ENCODE measurements at regions not wholly inside any gene's neighbourhood (a gene's known extent, or its start where the extent isn't known, plus 50 kb on each side); places are given as distances from the start of the nearest gene placed in this dataset.

DNA sequence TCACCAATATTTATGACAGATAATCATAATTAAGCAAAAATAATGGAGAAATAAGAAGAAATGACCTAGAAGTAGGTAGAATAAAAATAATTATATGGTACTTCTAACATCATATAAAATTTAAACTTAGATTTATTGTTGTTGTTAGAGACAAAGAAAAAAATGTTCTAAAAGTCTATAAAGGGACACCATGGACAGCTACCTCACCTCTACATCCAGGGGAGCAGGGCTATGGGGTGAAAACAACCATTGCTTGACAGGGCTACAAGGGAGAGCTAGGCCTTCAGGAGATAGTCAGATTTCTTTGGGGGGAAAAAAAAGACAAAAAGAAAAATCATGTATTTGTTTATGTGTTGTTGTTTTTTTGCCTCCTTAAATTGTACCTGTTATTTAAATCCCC lies 841.9 kb downstream of the VGLL3 start:
- intact Hi-C loops (cut with micrococcal nuclease) = no loop called here
- no TSS peak for BruUV-seq (replicated peaks)

DNA sequence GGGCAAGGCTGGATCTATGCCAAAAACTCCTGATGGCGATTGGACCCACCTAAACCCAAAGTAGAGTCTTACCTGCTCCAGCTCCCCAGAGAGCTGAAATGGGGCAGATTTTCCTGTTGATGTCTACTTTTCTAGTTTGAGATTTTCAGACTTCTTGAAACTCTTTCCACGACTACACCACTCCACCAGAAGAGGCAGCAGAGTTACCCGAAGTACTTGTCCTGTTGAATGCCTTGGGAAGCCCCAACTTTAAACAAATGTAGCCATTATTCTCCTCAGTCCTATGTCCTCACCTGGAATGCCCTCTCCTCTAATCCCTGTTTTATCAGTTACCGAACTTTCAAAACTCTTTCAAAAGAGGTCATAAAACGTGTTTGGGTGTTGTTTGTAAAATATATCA lies 843.8 kb downstream of the VGLL3 start:
- TF ChIP-seq, protein P1, sequence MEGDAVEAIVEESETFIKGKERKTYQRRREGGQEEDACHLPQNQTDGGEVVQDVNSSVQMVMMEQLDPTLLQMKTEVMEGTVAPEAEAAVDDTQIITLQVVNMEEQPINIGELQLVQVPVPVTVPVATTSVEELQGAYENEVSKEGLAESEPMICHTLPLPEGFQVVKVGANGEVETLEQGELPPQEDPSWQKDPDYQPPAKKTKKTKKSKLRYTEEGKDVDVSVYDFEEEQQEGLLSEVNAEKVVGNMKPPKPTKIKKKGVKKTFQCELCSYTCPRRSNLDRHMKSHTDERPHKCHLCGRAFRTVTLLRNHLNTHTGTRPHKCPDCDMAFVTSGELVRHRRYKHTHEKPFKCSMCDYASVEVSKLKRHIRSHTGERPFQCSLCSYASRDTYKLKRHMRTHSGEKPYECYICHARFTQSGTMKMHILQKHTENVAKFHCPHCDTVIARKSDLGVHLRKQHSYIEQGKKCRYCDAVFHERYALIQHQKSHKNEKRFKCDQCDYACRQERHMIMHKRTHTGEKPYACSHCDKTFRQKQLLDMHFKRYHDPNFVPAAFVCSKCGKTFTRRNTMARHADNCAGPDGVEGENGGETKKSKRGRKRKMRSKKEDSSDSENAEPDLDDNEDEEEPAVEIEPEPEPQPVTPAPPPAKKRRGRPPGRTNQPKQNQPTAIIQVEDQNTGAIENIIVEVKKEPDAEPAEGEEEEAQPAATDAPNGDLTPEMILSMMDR (conservative IDR thresholded peaks at IDR 0.05; ENCODE audit: low read depth, low read length) = peak; percentile 51
- no peak for TF ChIP-seq EZH2 (IDR thresholded peaks at IDR 0.05; ENCODE audit: low read length, unreplicated experiment)
- no peak; the same call in 1 of the 2 replicates for ATAC-seq

More for the DNA sequence above, 841.9 kb downstream of the VGLL3 start:
- ATAC-seq (no peak), DNase-seq (no peak)
- Histone ChIP-seq H2AFZ (ENCODE audit: low read length) (no peak overlapping the region), H3K4me2 (ENCODE audit: low read length) (no peak overlapping the region), H4K20me1 (ENCODE audit: low read length) (no peaks in the 10 kb centered on the region), H3K4me1 (ENCODE audit: insufficient read depth, low read length) (no peaks in the 10 kb centered on the region), H3K36me3 (ENCODE audit: low read depth, low read length) (no peaks in the 10 kb centered on the region), H3K9me2 (replicated peaks; ENCODE audit: low read length) (no peaks in the 10 kb centered on the region), H3K79me2 (ENCODE audit: low read length) (no peaks in the 10 kb centered on the region), H3K9me3 (ENCODE audit: low read length) (no peaks in the 10 kb centered on the region), H3K27me3 (ENCODE audit: low read length) (no peaks in the 10 kb centered on the region), H3F3A (ENCODE audit: low read length, unreplicated experiment) (no peaks in the 10 kb centered on the region), H3K27ac (ENCODE audit: low read length) (no peak overlapping the region), H3K9ac (ENCODE audit: low read length) (no peak overlapping the region), H3K4me3 (ENCODE audit: low read length) (no peak overlapping the region)
- TF ChIP-seq, protein P1 (conservative IDR thresholded peaks at IDR 0.05; ENCODE audit: low read depth, low read length) = no peak
- TF ChIP-seq EZH2 (IDR thresholded peaks at IDR 0.05; ENCODE audit: low read length, unreplicated experiment) (no peak), EZH2phosphoT487 (IDR thresholded peaks at IDR 0.05; ENCODE audit: borderline replicate concordance, low read length) (no peak)
- CTCF ChIA-PET = no interaction called here
- POLR2A ChIA-PET (ENCODE audit: unreplicated experiment) = no interaction called here

DNA sequence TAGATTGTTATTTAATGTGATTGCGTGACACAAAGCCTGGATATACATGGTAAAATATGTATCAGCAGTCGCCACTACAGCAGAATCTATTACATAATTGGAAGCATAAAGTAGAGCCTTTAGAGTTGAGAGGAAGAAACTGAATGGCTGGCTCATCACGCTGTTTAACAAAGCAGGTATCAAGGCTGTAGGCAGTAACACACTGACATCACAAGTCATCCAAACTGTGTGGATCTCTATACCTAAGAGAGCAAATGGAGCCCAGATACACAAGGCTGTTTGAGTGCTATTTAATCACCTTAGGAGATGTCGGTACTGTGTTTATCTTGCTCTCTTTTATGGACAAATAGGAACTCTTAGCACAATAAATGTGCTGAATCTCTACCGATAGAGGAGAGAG lies 864.4 kb downstream of the VGLL3 start:
- Histone ChIP-seq H3K27ac (ENCODE audit: low read length) (no peak overlapping the region), H3K27me3 (ENCODE audit: low read length) (no peaks in the 10 kb centered on the region), H2AFZ (ENCODE audit: low read length) (no peak overlapping the region), H3K9me3 (ENCODE audit: low read length) (no peaks in the 10 kb centered on the region), H3K4me3 (ENCODE audit: low read length) (no peak overlapping the region), H3K36me3 (ENCODE audit: low read depth, low read length) (no peaks in the 10 kb centered on the region), H3F3A (ENCODE audit: low read length, unreplicated experiment) (no peaks in the 10 kb centered on the region), H3K9me2 (replicated peaks; ENCODE audit: low read length) (no peaks in the 10 kb centered on the region), H3K79me2 (ENCODE audit: low read length) (no peaks in the 10 kb centered on the region), H3K4me1 (ENCODE audit: insufficient read depth, low read length) (no peaks in the 10 kb centered on the region), H3K4me2 (ENCODE audit: low read length) (no peak overlapping the region), H4K20me1 (ENCODE audit: low read length) (no peaks in the 10 kb centered on the region), H3K9ac (ENCODE audit: low read length) (no peak overlapping the region)
- ATAC-seq (no peak), DNase-seq (no peak)
- no TSS peak for BruUV-seq (replicated peaks)
- intact Hi-C loops (cut with micrococcal nuclease) = no loop called here
- CTCF ChIA-PET = no interaction called here
- POLR2A ChIA-PET (ENCODE audit: unreplicated experiment) = no interaction called here
- TF ChIP-seq, protein P1 (conservative IDR thresholded peaks at IDR 0.05; ENCODE audit: low read depth, low read length) = no peak
- TF ChIP-seq EZH2 (IDR thresholded peaks at IDR 0.05; ENCODE audit: low read length, unreplicated experiment) = no peak
- no peak for TF ChIP-seq EZH2phosphoT487 (IDR thresholded peaks at IDR 0.05; ENCODE audit: borderline replicate concordance, low read length)

More for the DNA sequence above, 843.8 kb downstream of the VGLL3 start:
- ChIA-PET POLR2A (ENCODE audit: unreplicated experiment) (no interaction called here), CTCF (no interaction called here)
- Histone ChIP-seq H3K4me3 (ENCODE audit: low read length) (no peak overlapping the region), H3K9me2 (replicated peaks; ENCODE audit: low read length) (no peaks in the 10 kb centered on the region), H3K4me2 (ENCODE audit: low read length) (no peak overlapping the region), H3K27ac (ENCODE audit: low read length) (no peak overlapping the region), H3F3A (ENCODE audit: low read length, unreplicated experiment) (no peaks in the 10 kb centered on the region), H3K36me3 (ENCODE audit: low read depth, low read length) (no peaks in the 10 kb centered on the region), H3K27me3 (ENCODE audit: low read length) (no peaks in the 10 kb centered on the region), H3K4me1 (ENCODE audit: insufficient read depth, low read length) (no peaks in the 10 kb centered on the region), H2AFZ (ENCODE audit: low read length) (no peak overlapping the region), H3K9me3 (ENCODE audit: low read length) (no peaks in the 10 kb centered on the region), H4K20me1 (ENCODE audit: low read length) (no peaks in the 10 kb centered on the region), H3K79me2 (ENCODE audit: low read length) (no peaks in the 10 kb centered on the region), H3K9ac (ENCODE audit: low read length) (no peak overlapping the region)
- intact Hi-C loops (cut with micrococcal nuclease) = no loop called here
- DNase-seq = peak; percentile 28
- no TSS peak for BruUV-seq (replicated peaks)
